ENCODE measurements at regions not wholly inside any gene's neighbourhood (a gene's known extent, or its start where the extent isn't known, plus 50 kb on each side); places are given as distances from the start of the nearest gene placed in this dataset.
"Not testable (repeated sequence)": the region's sequence is repeated elsewhere in the genome, so short reads cannot be mapped to it uniquely, and the experiment has no call there.

DNA sequence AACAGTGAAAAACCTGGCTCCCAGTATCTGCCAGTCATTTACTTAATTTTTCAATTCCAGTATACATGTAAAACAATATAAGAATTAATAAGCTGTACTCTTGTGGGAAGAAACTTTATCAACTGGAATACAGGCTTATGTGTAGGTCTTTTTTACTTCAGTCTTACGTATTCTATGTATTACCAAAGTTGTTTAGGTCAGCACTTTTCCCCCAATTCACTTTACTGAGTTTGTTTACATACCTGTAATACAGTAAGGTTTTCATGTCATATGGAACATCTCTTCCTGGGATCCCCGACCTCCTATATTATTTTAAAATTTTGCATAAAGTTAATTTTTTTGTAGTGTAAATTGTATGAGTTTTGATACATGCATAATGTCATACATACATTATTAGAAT is 181.8 kb upstream of the OLFM3 start:
- DNase-seq, result no peak

GRCh38 chr1:102174259-102174863 is 177.6 kb upstream of the OLFM3 start:
- DNase-seq, result no peak

DNA sequence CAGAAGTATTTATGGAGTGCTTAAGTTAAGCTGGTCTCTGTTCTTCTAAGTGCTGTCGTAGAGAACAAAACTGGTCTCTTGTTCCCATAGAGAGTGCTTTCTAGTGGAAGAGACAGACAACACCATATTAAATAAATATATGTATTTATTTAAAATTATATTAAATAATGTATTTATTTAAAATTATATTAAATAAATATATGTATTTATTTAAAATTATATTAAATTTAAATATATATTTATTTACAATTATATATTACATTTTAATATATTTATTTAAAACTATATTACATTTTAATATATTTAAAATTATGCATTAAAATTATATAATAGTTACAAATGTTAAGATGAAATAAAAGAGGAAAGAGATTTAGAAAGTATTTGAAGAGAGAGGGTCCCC is 175.5 kb upstream of the OLFM3 start:
- no peak for DNase-seq

- no peak for DNase-seq
Measured at GRCh38 chr1:102163799-102164198, 167.1 kb upstream of the OLFM3 start.

- no peak for DNase-seq
Measured at GRCh38 chr1:102151242-102151641, 154.5 kb upstream of the OLFM3 start.

- no peak for DNase-seq
Measured at GRCh38 chr1:102120910-102121309, 124.2 kb upstream of the OLFM3 start.

DNA sequence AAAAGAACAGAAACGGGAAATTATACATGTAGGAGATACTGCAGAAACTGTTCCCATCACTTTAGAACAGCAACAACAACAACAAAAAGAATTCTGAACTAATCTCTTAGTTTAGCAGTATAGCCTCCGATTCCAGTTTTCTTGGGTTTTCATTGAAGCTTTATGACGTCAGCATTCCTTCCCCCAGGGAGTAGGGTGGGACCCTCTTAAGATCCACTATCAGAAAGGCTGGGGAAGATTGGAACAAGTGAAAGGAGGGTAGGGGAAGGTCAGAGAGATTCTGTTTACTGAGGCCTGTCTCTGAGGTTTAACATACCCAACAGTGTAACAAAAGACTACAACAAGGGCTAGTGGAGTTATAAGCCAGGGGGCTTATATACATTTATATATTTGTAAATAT is 121.4 kb upstream of the OLFM3 start:
- no peak for DNase-seq

- DNase-seq, result no peak
Measured at GRCh38 chr1:102110586-102110985, 113.9 kb upstream of the OLFM3 start.

GRCh38 chr1:102109493-102109892 is 112.8 kb upstream of the OLFM3 start:
- DNase-seq, result not testable (repeated sequence)

- DNase-seq, result no peak
Measured at GRCh38 chr1:102107441-102107840, 110.7 kb upstream of the OLFM3 start.

DNA sequence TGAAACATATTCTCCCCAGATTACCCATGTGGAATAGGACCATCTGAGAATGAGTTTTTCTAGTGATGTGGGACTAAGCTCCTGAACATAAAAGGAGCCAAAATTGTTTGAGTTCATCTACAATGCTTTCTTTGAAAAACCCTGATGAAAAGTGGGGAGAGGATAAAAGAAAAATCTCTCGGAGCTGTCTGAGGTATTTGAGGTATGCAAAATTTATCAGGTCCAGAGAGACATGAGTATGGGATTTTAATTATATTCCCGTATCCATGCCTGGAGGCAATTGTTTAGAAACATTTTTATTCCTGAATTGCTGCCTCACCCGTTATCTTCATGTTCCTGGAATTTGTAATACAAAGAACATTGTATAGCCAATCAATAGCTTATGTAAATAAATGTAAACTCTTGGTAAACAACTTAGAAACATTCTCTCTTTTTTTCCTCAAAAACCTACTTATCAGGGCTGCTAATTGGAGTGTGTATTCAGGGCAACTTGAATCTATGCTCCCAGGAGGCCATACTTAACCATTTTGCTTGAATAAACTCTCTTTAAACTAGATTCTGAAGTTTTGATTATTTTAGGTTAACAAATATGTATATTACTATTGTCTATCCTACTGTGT is 109.3 kb upstream of the OLFM3 start:
- DNase-seq, result no peak

GRCh38 chr1:102103646-102104045 is 106.9 kb upstream of the OLFM3 start:
- no peak for DNase-seq

DNA sequence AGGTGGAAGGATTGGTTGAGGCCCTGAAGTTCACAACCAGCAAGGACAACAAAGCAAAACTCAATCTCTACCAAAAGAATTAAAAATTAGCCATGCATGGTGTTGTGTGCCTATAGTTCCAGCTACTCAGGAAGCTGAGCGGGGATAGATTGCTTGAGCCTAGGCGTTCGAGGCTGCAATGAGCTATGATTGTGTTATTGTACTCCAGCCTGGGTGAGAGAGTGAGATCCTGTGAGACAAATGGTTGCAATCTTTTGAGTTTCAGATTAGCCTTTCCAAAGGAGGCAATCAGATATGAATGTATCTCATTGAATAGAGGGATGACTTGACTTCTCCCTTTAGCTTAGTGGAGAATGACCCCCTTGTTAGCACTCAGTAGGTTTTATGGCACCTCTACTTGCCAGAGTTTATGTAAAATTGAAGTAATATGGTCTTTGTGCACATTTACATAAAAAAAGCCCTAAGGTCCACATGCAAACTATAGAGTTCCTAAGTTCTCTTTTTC is 105.6 kb upstream of the OLFM3 start:
- no peak for DNase-seq

DNA sequence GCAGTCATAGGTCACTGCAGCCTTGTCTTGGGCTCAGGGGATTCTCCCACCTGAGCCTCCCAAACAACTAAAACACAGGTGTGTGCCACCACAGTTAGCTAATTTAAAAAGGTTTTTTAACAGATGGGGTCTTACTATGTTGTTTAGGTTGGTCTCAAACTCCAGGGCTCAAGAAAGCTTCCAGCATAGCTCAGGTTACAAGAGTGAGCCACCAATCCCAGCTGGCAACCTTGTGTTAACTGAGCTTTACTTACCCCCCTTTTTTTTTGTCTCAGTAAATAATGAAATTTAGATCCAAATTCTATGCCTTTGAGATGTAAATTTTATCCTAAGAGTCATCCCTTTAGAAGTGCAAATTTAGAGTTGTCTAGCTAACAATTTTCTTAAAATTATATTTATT is 103.9 kb upstream of the OLFM3 start:
- no peak for DNase-seq

DNA sequence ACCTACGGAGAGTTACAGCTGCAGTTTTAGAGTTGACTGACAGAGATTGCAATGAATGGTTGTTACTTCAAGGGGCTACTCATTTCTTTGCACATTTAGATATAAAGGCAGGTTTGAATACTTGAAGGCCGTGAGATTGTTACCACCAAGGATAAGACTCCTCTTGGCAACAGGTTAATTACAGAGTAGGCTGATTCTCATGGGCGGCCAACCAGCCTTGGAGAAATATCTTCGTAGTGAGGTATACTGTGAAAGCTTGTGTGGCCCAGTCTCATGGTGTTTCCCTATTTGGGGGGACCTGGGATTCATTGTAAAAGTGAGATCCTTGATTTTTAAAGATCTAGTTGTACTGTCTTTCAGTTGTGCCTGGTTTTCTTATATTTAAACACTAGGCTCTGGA is 103.2 kb upstream of the OLFM3 start:
- DNase-seq, result no peak

- no peak for DNase-seq
Measured at GRCh38 chr1:102098536-102098935, 101.8 kb upstream of the OLFM3 start.

GRCh38 chr1:102098081-102098480 is 101.4 kb upstream of the OLFM3 start:
- DNase-seq, result no peak

DNA sequence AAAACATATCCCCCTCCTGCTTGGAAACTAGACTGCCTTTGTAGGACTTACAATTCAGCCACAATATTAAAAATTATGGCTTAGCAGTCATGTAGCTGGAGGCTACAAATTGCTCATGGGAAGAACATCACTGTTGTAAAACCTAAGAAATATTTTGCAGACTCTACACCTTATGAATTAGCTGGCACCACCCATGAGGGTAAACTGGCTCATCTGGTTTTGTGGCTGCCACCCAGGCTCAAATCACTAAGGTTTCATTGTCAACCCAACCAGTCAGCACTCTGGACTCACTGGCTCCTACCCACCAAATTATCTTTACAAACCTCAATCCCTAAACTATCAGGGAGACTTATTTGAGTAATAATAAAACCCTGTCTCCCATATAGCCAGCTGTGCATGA is 100.7 kb upstream of the OLFM3 start:
- no peak for DNase-seq

DNA sequence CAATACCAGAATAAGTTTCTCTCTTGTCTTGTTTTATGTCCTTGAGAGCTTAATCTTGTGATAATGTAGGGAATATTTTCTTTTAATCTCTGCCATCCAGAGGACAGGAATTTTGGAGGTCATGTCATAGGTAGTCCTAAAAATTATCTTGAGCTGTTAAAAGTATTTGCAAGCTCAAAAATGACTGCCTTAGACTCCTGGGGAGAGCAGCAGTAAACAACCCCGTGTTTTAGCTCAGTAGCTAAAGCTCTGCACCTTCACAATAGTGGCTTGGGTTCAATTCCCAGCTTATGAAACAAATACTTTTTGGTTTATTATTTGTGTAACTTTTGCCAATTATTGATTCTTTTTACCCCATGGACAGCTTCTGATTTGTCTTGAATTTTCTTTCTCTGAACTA is 99.4 kb upstream of the OLFM3 start:
- no peak for DNase-seq

DNA sequence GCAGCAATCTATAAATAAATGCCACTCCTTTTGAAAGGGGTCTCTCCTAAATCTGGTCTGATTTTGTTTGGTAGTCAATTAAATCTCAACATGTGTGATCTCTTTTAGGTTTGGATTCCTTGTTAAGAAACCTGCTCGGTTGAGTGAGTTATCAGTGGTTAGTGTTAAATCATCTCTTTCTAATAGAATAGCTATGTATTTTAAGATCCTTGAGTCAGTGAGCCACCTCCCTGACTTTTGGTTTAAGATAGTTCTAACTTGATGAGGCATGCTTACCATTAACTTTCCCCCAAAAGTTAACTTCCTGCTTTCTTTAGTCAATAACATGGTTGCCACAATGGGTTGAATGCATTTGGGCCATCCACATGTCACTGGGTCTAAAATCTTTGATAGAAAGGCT is 93.1 kb upstream of the OLFM3 start:
- no peak for DNase-seq

DNA sequence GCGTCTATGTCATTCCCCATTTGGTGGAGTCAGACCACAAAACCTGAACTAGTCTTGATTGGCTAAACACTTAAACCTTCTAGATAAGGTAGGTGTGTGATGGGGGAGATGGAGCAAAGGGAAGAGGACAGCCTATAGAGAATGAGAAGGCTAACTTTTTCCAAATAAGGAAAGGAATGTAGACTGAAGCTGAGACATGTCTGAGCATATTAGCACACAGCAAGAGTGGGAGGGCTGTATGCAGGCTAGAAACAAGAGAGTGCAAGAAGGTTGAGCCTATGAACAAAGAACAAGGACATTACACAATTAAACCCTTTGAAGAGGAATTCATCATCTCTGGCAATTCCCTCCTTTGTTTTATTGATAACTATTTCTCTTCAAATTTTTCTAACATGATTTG is 89.2 kb upstream of the OLFM3 start:
- no peak for DNase-seq

DNA sequence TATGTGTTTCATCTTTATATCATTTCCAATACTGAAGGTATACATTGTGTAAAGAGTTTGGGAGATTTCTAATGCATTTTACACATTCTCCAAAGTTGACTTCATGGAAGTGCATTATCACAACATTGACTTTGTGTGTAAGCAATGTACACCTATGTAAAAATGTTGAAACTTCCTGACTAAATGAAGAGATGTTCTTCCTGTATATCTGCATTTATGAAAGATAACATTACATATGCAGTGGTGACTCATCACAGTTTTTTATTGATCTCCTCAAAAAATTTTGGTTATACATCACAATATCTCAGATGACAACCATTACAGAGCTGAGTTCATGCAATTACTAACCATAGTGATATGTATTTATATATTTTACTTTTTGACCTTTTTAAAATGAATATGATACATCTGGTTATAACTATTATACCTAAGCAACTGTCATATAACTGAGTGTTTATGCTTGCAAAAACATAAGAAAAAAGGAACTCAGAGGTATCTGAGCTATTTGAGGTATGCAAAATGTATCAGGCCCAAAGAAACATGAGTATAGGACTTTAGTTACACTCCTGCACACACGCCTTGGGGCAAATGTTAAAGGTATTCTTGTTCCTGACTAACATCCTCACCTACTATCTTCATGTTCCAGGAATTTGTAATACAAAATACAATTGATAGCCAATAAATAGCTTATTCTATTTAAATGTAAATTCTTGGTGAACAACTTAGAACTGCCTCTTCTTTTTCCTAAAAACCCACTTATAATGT is 88.2 kb upstream of the OLFM3 start:
- DNase-seq, result no peak

GRCh38 chr1:102083192-102083591 is 86.5 kb upstream of the OLFM3 start:
- DNase-seq, result no peak

Measured in amygdala (tissue), 56 donors.